Mesendoderm (in vitro differentiated cells): ENCODE measurements at regions not wholly inside any gene's neighbourhood (a gene's known extent, or its start where the extent isn't known, plus 50 kb on each side); places are given as distances from the start of the nearest gene placed in this dataset.
A peak's percentile ranks its signal among the peaks of the same experiment; 100 is the strongest.

Experiments
- DNase-seq: peaks from one replicate; pipeline ENCODE4 v3.0.0; 2013
- H2AK5ac ChIP-seq: 2 replicates; pipeline ENCODE4 v1.6.1; 2013; ENCODE audit warnings: low read length, inconsistent platforms
- H2BK120ac ChIP-seq: 2 replicates; pipeline ENCODE4 v1.6.1; 2013; ENCODE audit warnings: low read depth, mild to moderate bottlenecking, low read length, moderate library complexity, mixed read lengths
- H2BK15ac ChIP-seq: replicated peaks from 2 replicates; pipeline ENCODE4 v1.6.1; 2013; ENCODE audit warnings: low read depth, mild to moderate bottlenecking, moderate library complexity
- H2BK5ac ChIP-seq: 2 replicates; pipeline ENCODE4 v1.6.1; 2013; ENCODE audit warnings: low read length, inconsistent platforms
- H3K18ac ChIP-seq: 2 replicates; pipeline ENCODE4 v1.6.1; 2013; ENCODE audit warnings: mild to moderate bottlenecking, low read length, mixed read lengths
- H3K23ac ChIP-seq: one replicate; pipeline ENCODE4 v1.6.1; 2013; ENCODE audit warnings: low read length
- H3K27ac ChIP-seq: 2 replicates; pipeline ENCODE4 v1.5.1; 2013; ENCODE audit warnings: low read depth, mild to moderate bottlenecking, inconsistent platforms, low read length, moderate library complexity
- H3K27me3 ChIP-seq: 2 replicates; pipeline ENCODE4 v1.6.1; 2013; ENCODE audit warnings: low read length, control low read depth, mild to moderate bottlenecking, inconsistent platforms; ENCODE audit not compliant: insufficient read depth, poor library complexity
- H3K36me3 ChIP-seq: 2 replicates; pipeline ENCODE4 v1.6.1; 2013; ENCODE audit warnings: low read length, inconsistent platforms; ENCODE audit not compliant: control insufficient read depth, insufficient read depth
- H3K4ac ChIP-seq: one replicate; pipeline ENCODE4 v1.6.1; 2013; ENCODE audit warnings: low read depth, mild to moderate bottlenecking, low read length, moderate library complexity
- H3K4me1 ChIP-seq: 2 replicates; pipeline ENCODE4 v1.6.1; 2013; ENCODE audit warnings: low read depth, low read length, inconsistent platforms; ENCODE audit not compliant: control insufficient read depth
- H3K4me2 ChIP-seq: 2 replicates; pipeline ENCODE4 v1.6.1; 2013; ENCODE audit warnings: low read length
- H3K4me3 ChIP-seq: 2 replicates; pipeline ENCODE4 v1.5.1; 2013; ENCODE audit warnings: mild to moderate bottlenecking, low read length
- H3K56ac ChIP-seq: one replicate; pipeline ENCODE4 v1.6.1; 2013; ENCODE audit warnings: low read length
- H3K79me1 ChIP-seq: 2 replicates; pipeline ENCODE4 v1.6.1; 2013; ENCODE audit warnings: low read length, inconsistent platforms
- H3K79me2 ChIP-seq: 2 replicates; pipeline ENCODE4 v1.6.1; 2013; ENCODE audit warnings: mild to moderate bottlenecking, low read length; ENCODE audit not compliant: control insufficient read depth, insufficient read depth
- H3K9ac ChIP-seq: 2 replicates; pipeline ENCODE4 v1.6.1; 2013; ENCODE audit warnings: low read length, inconsistent platforms
- H4K5ac ChIP-seq: one replicate; pipeline ENCODE4 v1.6.1; 2013; ENCODE audit warnings: low read length
- H4K8ac ChIP-seq: one replicate; pipeline ENCODE4 v1.6.1; 2013; ENCODE audit warnings: low read depth, mild to moderate bottlenecking, control low read depth, low read length, moderate library complexity
- WGBS: extraction: QIAGEN DNeasy Blood & Tissue Kit; methylation state at CpG from one replicate; pipeline ENCODE4 v1.1.7; 2013; ENCODE audit warnings: low lambda C conversion rate, missing lambda C conversion rate; ENCODE audit not compliant: insufficient coverage; ENCODE audit errors: extremely low coverage; 5-methylcytosine and 5-hydroxymethylcytosine counted together

DNA sequence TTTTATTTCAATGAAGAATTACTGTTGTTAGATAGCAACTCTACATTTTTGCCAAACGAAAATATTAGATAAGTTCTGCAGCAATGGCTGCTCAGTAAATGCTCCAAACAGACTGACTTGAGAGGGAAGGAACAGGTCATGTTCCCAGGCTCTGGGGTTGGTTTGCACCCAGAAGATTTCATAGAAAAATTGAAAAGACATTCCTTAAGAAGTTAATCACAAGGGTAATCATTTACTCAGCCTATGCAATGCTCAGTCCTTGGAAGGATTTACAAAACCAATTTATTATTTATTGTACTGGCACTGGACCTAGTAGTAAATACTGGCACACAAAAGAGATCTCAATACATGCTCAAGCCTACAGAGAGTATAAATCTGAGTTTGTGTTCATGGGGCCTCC lies 179.1 kb upstream of the MTNR1B start:
- Histone ChIP-seq H3K27me3 (no peaks in the 10 kb centered on the region), H3K4me3 (no peak overlapping the region), H3K4me2 (no peak overlapping the region), H3K56ac (no peak overlapping the region), H2BK5ac (no peak overlapping the region), H3K27ac (no peak overlapping the region), H3K9ac (no peak overlapping the region), H3K79me2 (no peaks in the 10 kb centered on the region), H4K5ac (no peak overlapping the region), H2BK120ac (no peak overlapping the region), H3K4me1 (peaks cover 4% of the 10 kb centered on the region), H3K36me3 (no peaks in the 10 kb centered on the region), H3K23ac (no peak overlapping the region), H3K4ac (no peak overlapping the region), H2BK15ac (no peak overlapping the region), H2AK5ac (no peak overlapping the region), H3K18ac (no peak overlapping the region), H4K8ac (no peak overlapping the region), H3K79me1 (no peaks in the 10 kb centered on the region)
- no peak for DNase-seq
- no CpG with 5 or more reads among the region's 1 CpG for WGBS

DNA sequence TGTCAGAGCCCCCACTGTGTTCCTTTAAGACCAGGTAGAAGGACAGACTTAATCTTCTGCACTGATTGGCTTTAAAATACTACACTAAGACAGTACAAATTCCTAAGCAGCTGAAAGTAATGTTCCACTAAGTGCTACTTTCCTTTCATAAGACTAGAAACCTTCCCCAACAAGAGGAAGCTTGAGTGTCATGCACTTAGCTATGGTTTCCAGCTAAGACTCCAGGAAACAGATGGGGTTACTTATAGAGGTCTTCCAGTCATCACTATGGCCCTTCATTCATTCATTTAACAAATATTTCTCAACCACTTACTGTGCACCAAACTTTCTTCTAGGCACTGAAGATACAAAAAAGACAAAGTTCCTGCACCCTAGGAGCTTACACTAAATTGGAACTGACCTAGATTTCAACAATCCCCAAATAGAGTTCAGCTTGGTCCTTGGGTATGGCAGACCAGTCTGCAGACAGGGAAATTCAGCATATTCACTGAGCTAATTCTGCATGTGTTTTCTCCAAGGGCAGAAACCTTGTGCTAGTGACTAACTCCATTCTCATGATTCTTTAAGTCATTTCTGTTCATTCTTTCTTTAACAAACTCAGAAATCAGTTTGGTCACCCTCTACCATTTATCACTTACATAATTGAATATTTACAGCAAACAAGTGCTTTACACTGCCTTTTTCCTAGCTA lies 178.4 kb upstream of the MTNR1B start:
- H3K23ac ChIP-seq = no peak overlapping the region
- no peak overlapping the region for H3K4me2 ChIP-seq
- DNase-seq = no peak
- no peak overlapping the region for H3K56ac ChIP-seq
- H3K27me3 ChIP-seq = no peaks in the 10 kb centered on the region
- no peak overlapping the region for H2AK5ac ChIP-seq
- no peak overlapping the region for H2BK120ac ChIP-seq
- H3K27ac ChIP-seq = no peak overlapping the region
- no peak overlapping the region for H2BK5ac ChIP-seq
- no peak overlapping the region for H4K5ac ChIP-seq
- H4K8ac ChIP-seq = no peak overlapping the region
- no peak overlapping the region for H3K4ac ChIP-seq
- no peak overlapping the region for H3K4me3 ChIP-seq
- no peak overlapping the region for H2BK15ac ChIP-seq
- H3K9ac ChIP-seq = no peak overlapping the region
- H3K79me2 ChIP-seq = no peaks in the 10 kb centered on the region
- H3K18ac ChIP-seq = no peak overlapping the region
- H3K36me3 ChIP-seq = no peaks in the 10 kb centered on the region
- peaks cover 4% of the 10 kb centered on the region for H3K4me1 ChIP-seq
- H3K79me1 ChIP-seq = no peaks in the 10 kb centered on the region

DNA sequence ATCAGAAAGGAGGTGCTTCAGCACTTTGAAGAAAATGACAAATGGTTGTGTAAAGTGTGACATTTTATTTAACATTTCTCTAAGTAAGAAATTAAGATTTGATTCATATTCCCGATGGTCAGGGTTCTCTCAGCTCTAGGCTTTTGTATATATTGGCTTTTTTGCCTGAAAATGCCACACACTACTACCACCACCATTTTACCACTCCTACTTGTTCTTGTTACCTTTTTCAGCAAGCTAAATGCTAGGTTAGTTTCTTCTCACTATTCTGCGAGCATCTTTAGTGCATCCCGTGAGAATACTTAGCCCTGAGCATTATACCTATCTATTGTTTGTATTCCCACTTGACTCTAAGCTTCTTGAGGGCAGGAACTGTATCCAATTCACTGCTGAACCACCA lies 177.6 kb upstream of the MTNR1B start:
- H3K27me3 ChIP-seq = no peaks in the 10 kb centered on the region
- no peaks in the 10 kb centered on the region for H3K79me2 ChIP-seq
- H3K18ac ChIP-seq = no peak overlapping the region
- no peak overlapping the region for H3K4me3 ChIP-seq
- no peak overlapping the region for H2BK15ac ChIP-seq
- no peaks in the 10 kb centered on the region for H3K36me3 ChIP-seq
- H3K9ac ChIP-seq = no peak overlapping the region
- WGBS = no CpG with 5 or more reads among the region's 3 CpGs
- H2BK120ac ChIP-seq = no peak overlapping the region
- no peak overlapping the region for H3K27ac ChIP-seq
- H3K79me1 ChIP-seq = no peaks in the 10 kb centered on the region
- H3K4me1 ChIP-seq = peaks cover 4% of the 10 kb centered on the region
- no peak overlapping the region for H3K4ac ChIP-seq
- no peak overlapping the region for H3K4me2 ChIP-seq
- DNase-seq = no peak
- H2BK5ac ChIP-seq = no peak overlapping the region
- no peak overlapping the region for H4K5ac ChIP-seq
- no peak overlapping the region for H3K56ac ChIP-seq
- H4K8ac ChIP-seq = no peak overlapping the region
- no peak overlapping the region for H2AK5ac ChIP-seq
- no peak overlapping the region for H3K23ac ChIP-seq

DNA sequence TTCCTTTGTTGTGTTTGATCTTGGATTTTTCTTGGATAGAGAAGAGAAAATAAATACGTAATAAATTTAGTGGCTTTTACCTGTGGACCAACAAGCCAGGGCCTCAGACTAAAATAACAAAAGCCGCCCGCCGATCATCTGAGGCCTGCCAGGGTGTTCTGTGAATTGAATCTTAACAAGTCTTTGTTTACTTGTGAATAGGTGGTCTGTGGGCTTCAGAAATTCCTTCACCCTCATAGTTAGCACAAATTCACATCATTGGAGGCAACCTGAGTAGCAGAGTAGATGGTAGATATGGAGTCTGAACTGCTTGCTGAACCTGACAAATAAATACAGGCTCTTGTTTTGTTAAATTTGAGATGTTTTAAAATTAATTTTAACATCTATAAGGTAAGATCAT lies 176.3 kb upstream of the MTNR1B start:
- H4K8ac ChIP-seq = no peak overlapping the region
- peak; percentile 35 for DNase-seq

DNA sequence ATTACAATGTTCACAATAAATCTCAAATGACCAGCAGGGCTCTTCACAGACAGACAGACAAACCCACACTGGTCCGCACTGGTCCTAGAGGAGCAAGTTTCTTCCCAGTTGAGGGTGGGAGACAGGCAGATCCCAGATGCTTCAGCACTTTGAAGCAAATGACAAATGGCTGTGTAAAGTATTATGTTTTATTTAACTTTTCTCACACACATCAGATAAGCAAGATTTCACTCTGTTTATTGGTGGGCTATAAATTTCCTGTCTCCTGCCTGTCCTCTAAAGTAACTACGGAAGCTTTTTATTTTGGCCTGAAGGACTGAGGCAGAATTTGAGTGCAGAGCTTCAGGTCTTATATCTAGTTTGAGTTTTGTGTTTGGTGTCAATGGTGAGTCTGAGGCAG lies 174.7 kb upstream of the MTNR1B start:
- Histone ChIP-seq H3K4me3 (no peak overlapping the region), H3K79me1 (no peaks in the 10 kb centered on the region), H3K27ac (no peak overlapping the region), H3K23ac (no peak overlapping the region), H4K8ac (no peak overlapping the region), H2BK15ac (no peak overlapping the region), H3K4me2 (no peak overlapping the region), H4K5ac (no peak overlapping the region), H2BK120ac (no peak overlapping the region), H3K79me2 (no peaks in the 10 kb centered on the region), H3K4me1 (peaks cover 4% of the 10 kb centered on the region), H3K9ac (no peak overlapping the region), H3K27me3 (no peaks in the 10 kb centered on the region), H2BK5ac (no peak overlapping the region), H3K36me3 (peaks cover 3% of the 10 kb centered on the region), H2AK5ac (no peak overlapping the region), H3K4ac (no peak overlapping the region), H3K18ac (no peak overlapping the region), H3K56ac (no peak overlapping the region)
- no CpG with 5 or more reads among the region's 2 CpGs for WGBS
- no peak for DNase-seq

More for the DNA sequence above, 176.3 kb upstream of the MTNR1B start:
- Histone ChIP-seq H2BK15ac (no peak overlapping the region), H3K27ac (no peak overlapping the region), H3K4me3 (no peak overlapping the region), H3K79me1 (no peaks in the 10 kb centered on the region), H3K9ac (no peak overlapping the region), H3K79me2 (no peaks in the 10 kb centered on the region), H3K36me3 (peaks cover 1% of the 10 kb centered on the region), H3K23ac (no peak overlapping the region), H3K4ac (no peak overlapping the region), H2BK120ac (no peak overlapping the region), H3K27me3 (no peaks in the 10 kb centered on the region), H3K18ac (no peak overlapping the region), H3K56ac (no peak overlapping the region), H2BK5ac (no peak overlapping the region), H4K5ac (no peak overlapping the region), H3K4me2 (no peak overlapping the region), H2AK5ac (no peak overlapping the region), H3K4me1 (peaks cover 4% of the 10 kb centered on the region)
- WGBS = no CpG with 5 or more reads among the region's 4 CpGs

- peaks cover 3% of the 10 kb centered on the region for H3K36me3 ChIP-seq
- no peak overlapping the region for H2BK5ac ChIP-seq
- no peaks in the 10 kb centered on the region for H3K79me1 ChIP-seq
- no peak overlapping the region for H3K18ac ChIP-seq
- no peak overlapping the region for H3K27ac ChIP-seq
- no peak overlapping the region for H4K5ac ChIP-seq
- peaks cover 4% of the 10 kb centered on the region for H3K4me1 ChIP-seq
- no CpG with 5 or more reads among the region's 1 CpG for WGBS
- no peak overlapping the region for H3K9ac ChIP-seq
- no peak overlapping the region for H3K23ac ChIP-seq
- no peak for DNase-seq
- no peak overlapping the region for H3K4ac ChIP-seq
- H3K4me2 ChIP-seq = no peak overlapping the region
- H2BK15ac ChIP-seq = no peak overlapping the region
- no peak overlapping the region for H4K8ac ChIP-seq
- no peaks in the 10 kb centered on the region for H3K79me2 ChIP-seq
- no peak overlapping the region for H2BK120ac ChIP-seq
- H2AK5ac ChIP-seq = no peak overlapping the region
- no peak overlapping the region for H3K4me3 ChIP-seq
- no peak overlapping the region for H3K56ac ChIP-seq
- no peaks in the 10 kb centered on the region for H3K27me3 ChIP-seq
Observed at GRCh38 chr11:92796744-92797143, 172.7 kb upstream of the MTNR1B start.
